C1 segment of cervical spinal cord (tissue), 14 donors: ENCODE measurements at regions not wholly inside any gene's neighbourhood (a gene's known extent, or its start where the extent isn't known, plus 50 kb on each side); places are given as distances from the start of the nearest gene placed in this dataset.
"Not testable (repeated sequence)": the region's sequence is repeated elsewhere in the genome, so short reads cannot be mapped to it uniquely, and the experiment has no call there.

Experiments
- DNase-seq, 14 donors: peaks; one replicate each; lab custom pipeline; 2025; lab: John Stamatoyannopoulos, UW

- no peak for DNase-seq
These were observed 118.3 kb upstream of the SLC38A4 start for GRCh38 chr12:46944088-46944487.

GRCh38 chr12:46944771-46945170 is 119.0 kb upstream of the SLC38A4 start:
- DNase-seq: no peak

GRCh38 chr12:46945591-46945990 is 119.8 kb upstream of the SLC38A4 start:
- no peak for DNase-seq

GRCh38 chr12:46946137-46946536 is 120.3 kb upstream of the SLC38A4 start:
- no peak for DNase-seq

GRCh38 chr12:46948936-46949545 is 123.2 kb upstream of the SLC38A4 start:
- no peak for DNase-seq

- no peak for DNase-seq
These were observed 124.3 kb upstream of the SLC38A4 start for GRCh38 chr12:46950094-46950493.

GRCh38 chr12:46952880-46953483 is 126.4 kb upstream of the PCED1B start:
- DNase-seq: no peak

- DNase-seq: peak in 1 of 14 donors; percentile 25
These were observed 122.9 kb upstream of the PCED1B start for GRCh38 chr12:46956451-46957035.

GRCh38 chr12:46958053-46958452 is 121.4 kb upstream of the PCED1B start:
- DNase-seq: no peak

GRCh38 chr12:46958599-46959290 is 120.7 kb upstream of the PCED1B start:
- DNase-seq: no peak

- DNase-seq: no peak
These were observed 119.9 kb upstream of the PCED1B start for GRCh38 chr12:46959502-46959901.

GRCh38 chr12:46960681-46961080 is 118.7 kb upstream of the PCED1B start:
- no peak for DNase-seq

GRCh38 chr12:46963191-46963590 is 116.2 kb upstream of the PCED1B start:
- no peak for DNase-seq

- peak in 1 of 14 donors; percentile 1 for DNase-seq
These were observed 115.1 kb upstream of the PCED1B start for GRCh38 chr12:46963977-46964971.

GRCh38 chr12:46965137-46965536 is 114.3 kb upstream of the PCED1B start:
- no peak for DNase-seq

GRCh38 chr12:46965880-46966279 is 113.5 kb upstream of the PCED1B start:
- DNase-seq: no peak

GRCh38 chr12:46970636-46971035 is 108.8 kb upstream of the PCED1B start:
- DNase-seq: no peak

GRCh38 chr12:46973937-46974336 is 105.5 kb upstream of the PCED1B start:
- not testable (repeated sequence) for DNase-seq

- no peak for DNase-seq
These were observed 101.5 kb upstream of the PCED1B start for GRCh38 chr12:46977871-46978375.

GRCh38 chr12:46981622-46982021 is 97.8 kb upstream of the PCED1B start:
- DNase-seq: no peak
